ENCODE measurements at regions not wholly inside any gene's neighbourhood (a gene's known extent, or its start where the extent isn't known, plus 50 kb on each side); places are given as distances from the start of the nearest gene placed in this dataset.

GRCh38 chr3:70615286-70615685 is 302.8 kb upstream of the MDFIC2 start:
- TF ChIP-seq CTCF (IDR thresholded peaks at IDR 0.05) (no peak), POLR2A (IDR thresholded peaks at IDR 0.05) (no peak)

Measured in thyroid gland (tissue), 4 donors.